Body of pancreas (tissue), 4 donors: ENCODE measurements at regions not wholly inside any gene's neighbourhood (a gene's known extent, or its start where the extent isn't known, plus 50 kb on each side); places are given as distances from the start of the nearest gene placed in this dataset.

Source experiments
- ATAC-seq: fragments of 150-250 bp; one replicate; pipeline ENCODE4 v1.9.1; 2016
- DNase-seq, 4 donors: peaks; one replicate each; pipeline ENCODE4 v3.0.0-alpha.2; 2019
- H3K27ac ChIP-seq, 4 donors: fragments of 200-600 bp; sonication (generic); 1 replicate in 3 of 4; 2 replicates in 1 of 4; pipeline versions ENCODE4 v1.5.1 to v1.6.1; 2016 to 2019; ENCODE audit warnings: mild to moderate bottlenecking in 1 of 4, mixed read lengths in 1 of 4, moderate library complexity in 1 of 4
- H3K27me3 ChIP-seq, 2 donors: fragments of 200-600 bp; sonication (generic); one replicate each; pipeline ENCODE4 v1.6.0; 2016; ENCODE audit warnings: mild to moderate bottlenecking in 1 of 2
- H3K36me3 ChIP-seq, 2 donors: fragments of 200-600 bp; sonication (generic); replicated peaks in 1 of 2; 2 replicates each; pipeline ENCODE4 v1.5.1; 2016; ENCODE audit warnings: low read depth in 2 of 2; ENCODE audit not compliant: insufficient read depth in 1 of 2
- H3K4me1 ChIP-seq: fragments of 200-600 bp; sonication (generic); one replicate; pipeline ENCODE4 v1.6.0; 2016
- H3K4me3 ChIP-seq, 2 donors: fragments of 200-600 bp; sonication (generic); 1 replicate in 1 of 2; 2 replicates in 1 of 2; pipeline ENCODE4 v1.5.1; 2016 to 2019
- H3K9me3 ChIP-seq, 3 donors: fragments of 200-600 bp; sonication (generic); 1 replicate in 2 of 3; 2 replicates in 1 of 3; pipeline ENCODE4 v1.5.1; 2016
- POLR2A ChIP-seq, 3 donors: fragments of 450-650 bp; IDR thresholded peaks; one replicate each; pipeline ENCODE4 v1.6.1; 2016; ENCODE audit warnings: antibody characterized with exemption in 3 of 3, mild to moderate bottlenecking in 2 of 3
- WGBS, 2 donors: methylation state at CpG; one replicate each; pipeline ENCODE4 v1.1.5; 2017; 5-methylcytosine and 5-hydroxymethylcytosine counted together
- intact Hi-C: fragments of 100-400 bp; cut with DNase I; formaldehyde crosslinking; loops from one replicate; pipeline ENCODE4 v1.15.1; 2023
- TF ChIP-seq, protein P1 (sequence below), 7 experiments: fragments of 450-650 bp in 4 of 7; fragments of 200-600 bp in 3 of 7; sonication (generic) in 3 of 7; IDR thresholded peaks; one replicate each; pipeline ENCODE4 v1.5.1; 2016 to 2019; ENCODE audit warnings: antibody characterized with exemption in 7 of 7

DNA sequence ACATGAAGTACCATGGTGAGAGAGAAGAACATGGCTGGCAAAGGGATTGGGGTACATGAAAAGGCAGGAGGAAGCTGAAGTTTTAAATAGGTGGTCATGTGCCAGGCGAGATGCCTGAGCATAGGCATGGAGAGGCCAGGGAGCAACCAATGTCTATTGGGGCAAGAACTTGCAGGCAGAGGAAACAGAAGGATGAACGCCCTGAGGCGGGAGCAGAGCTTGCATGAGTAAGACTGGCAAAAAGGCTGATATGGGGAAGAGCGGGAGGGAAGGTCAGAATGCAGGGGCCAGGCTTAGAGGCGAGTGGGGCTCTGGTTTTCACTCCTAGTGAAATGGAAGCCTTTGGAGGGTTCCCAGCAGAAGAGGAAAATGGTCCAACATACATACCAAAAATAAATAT lies 52.5 kb upstream of the VSTM5 start:
- H3K27me3 ChIP-seq = no peaks in the 10 kb centered on the region
- no peak for DNase-seq
- ATAC-seq = no peak
- intact Hi-C loops = no loop called here
- 73 to 82% methylated on average over 5 of the region's 5 CpGs for WGBS, 2 donors
- H3K27ac ChIP-seq = no peak overlapping the region
- H3K4me1 ChIP-seq = peaks cover 7% of the 10 kb centered on the region
- no peak overlapping the region for H3K4me3 ChIP-seq
- no peaks in the 10 kb centered on the region for H3K9me3 ChIP-seq
- no peaks in the 10 kb centered on the region for H3K36me3 ChIP-seq
- TF ChIP-seq POLR2A (IDR thresholded peaks at IDR 0.05) = no peak
- TF ChIP-seq, protein P1, sequence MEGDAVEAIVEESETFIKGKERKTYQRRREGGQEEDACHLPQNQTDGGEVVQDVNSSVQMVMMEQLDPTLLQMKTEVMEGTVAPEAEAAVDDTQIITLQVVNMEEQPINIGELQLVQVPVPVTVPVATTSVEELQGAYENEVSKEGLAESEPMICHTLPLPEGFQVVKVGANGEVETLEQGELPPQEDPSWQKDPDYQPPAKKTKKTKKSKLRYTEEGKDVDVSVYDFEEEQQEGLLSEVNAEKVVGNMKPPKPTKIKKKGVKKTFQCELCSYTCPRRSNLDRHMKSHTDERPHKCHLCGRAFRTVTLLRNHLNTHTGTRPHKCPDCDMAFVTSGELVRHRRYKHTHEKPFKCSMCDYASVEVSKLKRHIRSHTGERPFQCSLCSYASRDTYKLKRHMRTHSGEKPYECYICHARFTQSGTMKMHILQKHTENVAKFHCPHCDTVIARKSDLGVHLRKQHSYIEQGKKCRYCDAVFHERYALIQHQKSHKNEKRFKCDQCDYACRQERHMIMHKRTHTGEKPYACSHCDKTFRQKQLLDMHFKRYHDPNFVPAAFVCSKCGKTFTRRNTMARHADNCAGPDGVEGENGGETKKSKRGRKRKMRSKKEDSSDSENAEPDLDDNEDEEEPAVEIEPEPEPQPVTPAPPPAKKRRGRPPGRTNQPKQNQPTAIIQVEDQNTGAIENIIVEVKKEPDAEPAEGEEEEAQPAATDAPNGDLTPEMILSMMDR (IDR thresholded peaks at IDR 0.05) = no peak

DNA sequence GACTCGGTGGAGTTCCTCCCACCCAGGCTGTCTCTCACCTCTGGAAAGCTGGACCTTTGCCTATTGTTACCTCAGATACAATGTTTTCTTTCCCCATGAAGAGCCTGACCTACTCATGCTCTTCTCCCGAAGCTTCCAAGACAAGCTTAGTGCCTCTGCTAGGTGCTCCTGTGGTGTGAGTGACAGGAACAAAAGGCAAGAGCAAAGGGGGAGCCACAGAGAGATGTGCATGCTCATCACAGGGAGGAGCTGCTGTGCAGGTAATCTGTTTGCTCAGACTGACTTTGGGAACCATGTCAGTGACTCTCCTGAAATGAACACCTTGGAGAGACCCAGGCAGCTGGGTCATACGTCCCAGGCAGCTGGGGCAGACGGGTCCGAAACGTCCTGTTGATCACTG lies 53.6 kb upstream of the VSTM5 start:
- TF ChIP-seq POLR2A (IDR thresholded peaks at IDR 0.05) = no peak
- TF ChIP-seq, protein P1 (IDR thresholded peaks at IDR 0.05) = no peak
- WGBS, 2 donors = 60% methylated on average over 6 of the region's 6 CpGs
- H3K4me1 ChIP-seq = peaks cover 7% of the 10 kb centered on the region
- H3K9me3 ChIP-seq = no peaks in the 10 kb centered on the region
- no peak overlapping the region for H3K27ac ChIP-seq
- no peaks in the 10 kb centered on the region for H3K36me3 ChIP-seq
- H3K4me3 ChIP-seq = no peak overlapping the region
- no peak for DNase-seq
- no peaks in the 10 kb centered on the region for H3K27me3 ChIP-seq
- no peak for ATAC-seq
- intact Hi-C loops = no loop called here

DNA sequence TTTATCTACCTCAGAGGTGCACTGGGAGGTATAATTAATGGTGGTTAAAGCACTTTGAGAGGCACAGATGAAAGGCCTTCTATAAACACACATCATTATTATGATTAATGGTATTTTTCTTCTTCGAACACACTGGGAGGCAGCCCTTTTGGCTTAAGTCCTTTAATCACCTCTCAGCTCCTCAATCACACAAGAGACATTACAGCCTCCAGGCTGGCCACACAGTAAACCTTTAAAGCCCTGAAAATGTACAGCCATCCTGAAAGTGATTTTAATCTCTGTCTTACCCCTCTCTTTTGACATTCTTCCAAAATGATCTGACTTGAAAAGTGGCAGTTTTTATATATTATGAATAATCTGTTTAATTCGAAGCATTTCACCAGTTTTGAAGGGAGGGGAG lies 54.3 kb upstream of the VSTM5 start:
- intact Hi-C loops = no loop called here
- ATAC-seq (no peak), DNase-seq (no peak)
- H3K36me3 ChIP-seq = no peaks in the 10 kb centered on the region
- H3K9me3 ChIP-seq = no peaks in the 10 kb centered on the region
- H3K4me3 ChIP-seq = no peak overlapping the region
- no peak overlapping the region for H3K27ac ChIP-seq
- H3K4me1 ChIP-seq = peaks cover 7% of the 10 kb centered on the region
- WGBS, 2 donors = 35 to 46% methylated on average over 2 of the region's 2 CpGs
- TF ChIP-seq, protein P1 (IDR thresholded peaks at IDR 0.05) = no peak
- TF ChIP-seq POLR2A (IDR thresholded peaks at IDR 0.05) = no peak
- no peaks in the 10 kb centered on the region for H3K27me3 ChIP-seq

DNA sequence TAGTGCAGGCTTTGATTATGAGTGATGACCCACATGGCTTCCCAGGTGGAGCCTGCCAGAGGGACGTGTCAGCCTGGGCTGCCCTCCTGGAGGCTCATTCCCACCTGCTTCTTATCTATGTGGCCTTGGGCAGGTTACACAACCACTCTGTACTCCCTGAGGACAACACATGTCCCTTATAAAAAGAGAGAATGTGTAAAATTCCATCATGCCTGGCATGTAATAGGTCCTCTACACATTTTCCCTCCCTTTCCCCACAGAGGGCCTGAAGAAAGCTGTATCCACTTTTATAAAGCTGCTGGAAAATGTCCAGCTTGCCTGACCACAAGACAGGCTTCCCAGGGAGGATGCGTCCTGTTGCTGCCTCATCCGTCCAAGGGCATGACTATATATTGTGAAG lies 55.0 kb upstream of the VSTM5 start:
- Histone ChIP-seq H3K27ac (no peak overlapping the region), H3K27me3 (no peaks in the 10 kb centered on the region), H3K4me3 (no peak overlapping the region), H3K4me1 (peaks cover 7% of the 10 kb centered on the region), H3K36me3 (no peaks in the 10 kb centered on the region), H3K9me3 (no peaks in the 10 kb centered on the region)
- peak in 2 of 4 donors; percentile 9 to 13 for DNase-seq
- intact Hi-C loops = no loop called here
- WGBS, 2 donors = 46 to 54% methylated on average over 3 of the region's 3 CpGs
- TF ChIP-seq, protein P1 (IDR thresholded peaks at IDR 0.05) = no peak
- no peak for TF ChIP-seq POLR2A (IDR thresholded peaks at IDR 0.05)
- ATAC-seq = peak; percentile 55

DNA sequence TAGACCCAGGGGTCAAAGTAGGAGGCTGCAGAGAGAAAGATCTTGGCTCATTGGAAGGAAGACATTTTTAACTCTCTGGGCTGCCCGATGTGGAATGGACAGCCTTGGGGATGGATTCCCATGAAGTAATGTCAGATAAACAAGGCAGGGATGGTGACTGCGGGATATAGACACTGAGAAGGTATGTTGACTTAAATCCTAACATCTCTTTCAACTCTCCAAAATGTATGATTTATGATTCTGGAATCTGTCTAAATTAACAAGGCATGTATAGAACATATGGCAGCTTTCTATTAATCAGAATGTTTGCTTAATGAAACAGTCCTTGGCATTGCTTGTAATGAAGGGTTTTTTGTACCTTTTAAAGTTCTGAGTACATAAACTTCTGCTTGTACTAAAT lies 56.1 kb upstream of the VSTM5 start:
- no peaks in the 10 kb centered on the region for H3K9me3 ChIP-seq
- H3K4me3 ChIP-seq = no peak overlapping the region
- no peaks in the 10 kb centered on the region for H3K36me3 ChIP-seq
- H3K27ac ChIP-seq = no peak overlapping the region
- no peak for ATAC-seq
- H3K27me3 ChIP-seq = no peaks in the 10 kb centered on the region
- TF ChIP-seq, protein P1 (IDR thresholded peaks at IDR 0.05) = no peak
- TF ChIP-seq POLR2A (IDR thresholded peaks at IDR 0.05) = no peak
- no peak for DNase-seq
- intact Hi-C loops = no loop called here
- WGBS, 2 donors = 66 to 84% methylated on average over 2 of the region's 2 CpGs
- H3K4me1 ChIP-seq = peaks cover 7% of the 10 kb centered on the region
